IMR-90 (cell line): ENCODE measurements at regions not wholly inside any gene's neighbourhood (a gene's known extent, or its start where the extent isn't known, plus 50 kb on each side); places are given as distances from the start of the nearest gene placed in this dataset.

Experiments used
- BHLHE40 ChIP-seq: fragments of 150-350 bp; IDR thresholded peaks from 2 replicates; pipeline ENCODE4 v1.6.1; 2016; ENCODE audit warnings: mild to moderate bottlenecking, low read depth, low read length
- CEBPB ChIP-seq: IDR thresholded peaks from 2 replicates; pipeline ENCODE4 v1.6.1; 2012; ENCODE audit warnings: low read depth, low read length, improper control_type of control experiment
- FOS ChIP-seq: fragments of 150-350 bp; IDR thresholded peaks from 2 replicates; pipeline ENCODE4 v1.6.1; 2016; ENCODE audit warnings: low read depth, low read length
- MAZ ChIP-seq: IDR thresholded peaks from 2 replicates; pipeline ENCODE4 v1.6.1; 2012; ENCODE audit warnings: low read depth, mild to moderate bottlenecking, low read length, improper control_type of control experiment, moderate library complexity, borderline replicate concordance
- NFE2L2 ChIP-seq: fragments of 150-350 bp; IDR thresholded peaks from 2 replicates; pipeline ENCODE4 v1.6.1; 2016; ENCODE audit warnings: low read depth, mild to moderate bottlenecking, low read length
- POLR2A ChIP-seq: IDR thresholded peaks from 2 replicates; pipeline ENCODE4 v1.6.1; 2012; ENCODE audit warnings: mild to moderate bottlenecking, low read depth, low read length
- SMC3 ChIP-seq: fragments of 150-350 bp; IDR thresholded peaks from 2 replicates; pipeline ENCODE4 v1.6.1; 2016; ENCODE audit warnings: low read depth, mild to moderate bottlenecking, antibody characterized with exemption, low read length, moderate library complexity
- TF ChIP-seq, protein P1 (sequence below): conservative IDR thresholded peaks from 2 replicates; pipeline ENCODE4 v1.5.1; 2012; ENCODE audit warnings: mild to moderate bottlenecking, low read depth, low read length, improper control_type of control experiment
- TF ChIP-seq, protein P2 (sequence below): fragments of 150-350 bp; IDR thresholded peaks from 2 replicates; pipeline ENCODE4 v1.6.1; 2016; ENCODE audit warnings: low read depth, mild to moderate bottlenecking, low read length, moderate library complexity, borderline replicate concordance

DNA sequence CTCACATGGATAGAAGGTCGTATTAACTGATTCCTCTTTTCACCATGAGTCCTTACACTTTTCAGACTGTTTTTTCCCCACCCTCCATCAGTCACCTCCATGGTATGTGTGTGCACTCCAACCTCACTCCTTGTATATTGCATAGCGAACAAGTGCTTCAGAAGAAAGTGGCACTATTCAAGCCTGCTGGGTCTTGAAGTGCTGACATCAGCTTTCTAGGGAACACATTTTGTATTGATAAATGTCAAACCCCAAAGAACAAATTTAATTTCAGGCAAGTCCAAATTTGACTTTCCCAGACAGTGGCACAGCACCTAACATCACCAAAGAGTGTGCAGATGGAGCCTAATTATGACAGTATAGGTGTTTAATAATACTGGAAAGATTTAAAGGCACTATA lies 617.4 kb upstream of the STXBP6 start:
- TF ChIP-seq NFE2L2 (no peak), BHLHE40 (no peak), POLR2A (no peak), FOS (no peak), SMC3 (no peak), MAZ (no peak), CEBPB (no peak)
- TF ChIP-seq, protein P1, sequence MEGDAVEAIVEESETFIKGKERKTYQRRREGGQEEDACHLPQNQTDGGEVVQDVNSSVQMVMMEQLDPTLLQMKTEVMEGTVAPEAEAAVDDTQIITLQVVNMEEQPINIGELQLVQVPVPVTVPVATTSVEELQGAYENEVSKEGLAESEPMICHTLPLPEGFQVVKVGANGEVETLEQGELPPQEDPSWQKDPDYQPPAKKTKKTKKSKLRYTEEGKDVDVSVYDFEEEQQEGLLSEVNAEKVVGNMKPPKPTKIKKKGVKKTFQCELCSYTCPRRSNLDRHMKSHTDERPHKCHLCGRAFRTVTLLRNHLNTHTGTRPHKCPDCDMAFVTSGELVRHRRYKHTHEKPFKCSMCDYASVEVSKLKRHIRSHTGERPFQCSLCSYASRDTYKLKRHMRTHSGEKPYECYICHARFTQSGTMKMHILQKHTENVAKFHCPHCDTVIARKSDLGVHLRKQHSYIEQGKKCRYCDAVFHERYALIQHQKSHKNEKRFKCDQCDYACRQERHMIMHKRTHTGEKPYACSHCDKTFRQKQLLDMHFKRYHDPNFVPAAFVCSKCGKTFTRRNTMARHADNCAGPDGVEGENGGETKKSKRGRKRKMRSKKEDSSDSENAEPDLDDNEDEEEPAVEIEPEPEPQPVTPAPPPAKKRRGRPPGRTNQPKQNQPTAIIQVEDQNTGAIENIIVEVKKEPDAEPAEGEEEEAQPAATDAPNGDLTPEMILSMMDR: no peak
- TF ChIP-seq, protein P2, sequence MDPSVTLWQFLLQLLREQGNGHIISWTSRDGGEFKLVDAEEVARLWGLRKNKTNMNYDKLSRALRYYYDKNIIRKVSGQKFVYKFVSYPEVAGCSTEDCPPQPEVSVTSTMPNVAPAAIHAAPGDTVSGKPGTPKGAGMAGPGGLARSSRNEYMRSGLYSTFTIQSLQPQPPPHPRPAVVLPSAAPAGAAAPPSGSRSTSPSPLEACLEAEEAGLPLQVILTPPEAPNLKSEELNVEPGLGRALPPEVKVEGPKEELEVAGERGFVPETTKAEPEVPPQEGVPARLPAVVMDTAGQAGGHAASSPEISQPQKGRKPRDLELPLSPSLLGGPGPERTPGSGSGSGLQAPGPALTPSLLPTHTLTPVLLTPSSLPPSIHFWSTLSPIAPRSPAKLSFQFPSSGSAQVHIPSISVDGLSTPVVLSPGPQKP: no peak
